ENCODE measurements at regions not wholly inside any gene's neighbourhood (a gene's known extent, or its start where the extent isn't known, plus 50 kb on each side); places are given as distances from the start of the nearest gene placed in this dataset.
"Not testable (repeated sequence)": the region's sequence is repeated elsewhere in the genome, so short reads cannot be mapped to it uniquely, and the experiment has no call there.

DNA sequence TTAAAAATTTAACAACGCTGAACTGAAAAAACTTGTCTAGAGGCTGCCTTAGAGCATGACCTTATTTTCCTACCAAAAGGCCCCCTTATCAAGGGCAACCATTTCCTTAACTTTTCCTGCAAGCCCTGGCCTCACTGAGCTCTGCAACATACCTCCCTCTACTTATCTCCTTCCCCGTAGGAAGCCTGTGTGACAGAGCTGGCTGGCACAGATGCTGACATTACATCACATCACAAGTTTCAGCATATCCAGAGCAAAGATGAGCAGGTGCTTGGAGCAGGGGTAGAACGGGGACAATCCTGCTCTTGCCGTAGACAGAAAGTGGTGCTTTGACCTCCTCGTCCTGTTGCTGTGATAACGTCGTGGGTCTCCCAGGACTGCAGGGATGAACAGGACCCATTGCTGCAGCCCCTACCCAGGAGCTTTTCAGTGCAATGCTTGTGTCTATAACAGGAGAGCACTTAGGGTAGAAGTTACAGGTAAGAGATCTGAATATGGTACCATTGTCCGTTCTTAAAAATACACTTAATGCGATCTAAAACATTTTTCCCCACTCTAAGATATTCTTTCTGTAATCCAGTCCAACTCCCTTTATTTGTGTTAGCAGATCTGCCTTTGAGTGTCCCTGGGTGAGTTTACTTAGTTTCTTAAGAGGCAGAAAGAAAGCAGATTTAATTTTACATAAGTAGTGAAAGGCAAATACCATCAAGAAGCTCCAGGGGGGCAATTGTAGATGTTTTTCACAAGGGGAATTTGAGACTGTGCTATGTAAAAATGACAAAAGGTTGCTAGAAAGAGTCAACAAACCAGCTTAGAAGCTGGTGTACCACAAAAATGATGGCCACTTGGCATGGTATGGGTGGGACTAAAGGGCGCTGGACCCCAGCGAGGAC lies 101.9 kb upstream of the EFNA5 start:
- DNase-seq (ENCODE audit: low read depth in 2 of 2), result no peak

DNA sequence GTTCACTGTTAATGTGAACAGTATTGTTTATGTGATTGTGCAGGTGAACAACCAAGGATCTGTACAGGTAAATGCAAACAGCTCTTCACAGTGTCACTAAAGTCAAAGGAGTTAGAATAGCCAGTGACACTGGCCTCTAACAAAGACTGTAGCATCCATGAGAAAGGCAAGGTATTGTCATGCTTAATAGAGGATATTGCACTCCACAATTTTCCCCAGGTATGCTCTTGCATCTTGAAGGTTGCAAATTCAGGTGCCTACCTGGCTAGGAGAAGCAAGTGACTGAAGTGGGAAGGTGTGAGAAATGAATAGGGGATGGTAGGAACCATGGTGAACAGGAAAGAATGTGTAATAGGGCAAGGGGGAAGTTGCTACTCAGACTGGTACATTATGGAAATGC lies 101.2 kb upstream of the EFNA5 start:
- DNase-seq (ENCODE audit: low read depth in 2 of 2), result no peak

DNA sequence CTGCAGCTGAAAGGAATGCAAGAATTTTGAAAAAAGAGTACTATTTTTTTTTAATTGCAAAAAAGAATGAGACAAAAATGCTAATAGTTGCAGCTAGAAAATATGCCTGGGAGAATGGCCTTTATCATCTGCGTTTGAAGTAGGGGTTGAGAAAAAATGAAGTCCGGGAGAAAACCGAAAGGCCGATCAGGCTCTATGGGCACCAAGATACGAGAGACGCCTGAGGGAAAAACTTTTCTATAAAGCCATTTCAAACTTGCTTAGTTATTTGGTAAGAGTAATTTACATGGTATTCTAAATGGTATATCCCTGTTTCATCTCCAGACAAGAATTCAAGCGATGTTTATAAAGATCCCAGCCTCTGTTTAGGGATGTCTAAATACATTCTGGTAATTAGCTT lies 99.3 kb upstream of the EFNA5 start:
- no peak for DNase-seq (ENCODE audit: low read depth in 2 of 2)

DNA sequence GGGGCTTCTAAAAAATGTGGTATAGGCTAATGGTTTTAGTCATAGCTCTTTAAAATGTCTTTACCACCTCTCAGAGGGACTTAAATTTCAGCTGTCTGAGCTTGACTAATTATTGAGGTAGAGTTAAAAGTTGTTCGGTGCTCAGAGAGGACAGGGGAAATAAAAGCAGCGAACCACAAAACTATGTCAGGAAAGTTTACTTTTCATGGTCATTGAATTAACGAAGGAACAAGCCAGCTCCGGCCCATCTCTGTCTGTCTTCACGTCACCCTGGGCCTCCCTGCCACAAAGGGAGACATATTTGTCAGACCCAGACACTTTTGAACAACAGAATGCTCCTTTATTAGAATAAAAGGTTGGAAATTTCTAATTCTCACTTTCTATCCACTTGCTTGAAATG lies 98.8 kb upstream of the EFNA5 start:
- DNase-seq (ENCODE audit: low read depth in 2 of 2), result no peak

GRCh38 chr5:107766972-107767371 lies 96.2 kb upstream of the EFNA5 start:
- DNase-seq (ENCODE audit: low read depth in 2 of 2), result no peak

GRCh38 chr5:107766439-107766838 lies 95.7 kb upstream of the EFNA5 start:
- no peak for DNase-seq (ENCODE audit: low read depth in 2 of 2)

DNA sequence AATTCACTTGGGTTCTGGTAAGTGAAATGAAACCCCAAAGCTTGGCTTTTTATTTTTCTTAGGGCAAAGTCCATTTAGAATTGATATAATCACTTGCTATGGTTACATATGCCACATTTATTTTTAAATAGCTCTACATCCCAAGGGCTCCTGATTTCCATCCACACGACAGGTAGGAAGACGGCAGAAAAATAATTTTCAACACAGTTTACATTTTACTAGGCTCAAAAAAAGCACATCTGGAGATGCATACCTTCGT lies 95.0 kb upstream of the EFNA5 start:
- no peak for DNase-seq (ENCODE audit: low read depth in 2 of 2)

DNA sequence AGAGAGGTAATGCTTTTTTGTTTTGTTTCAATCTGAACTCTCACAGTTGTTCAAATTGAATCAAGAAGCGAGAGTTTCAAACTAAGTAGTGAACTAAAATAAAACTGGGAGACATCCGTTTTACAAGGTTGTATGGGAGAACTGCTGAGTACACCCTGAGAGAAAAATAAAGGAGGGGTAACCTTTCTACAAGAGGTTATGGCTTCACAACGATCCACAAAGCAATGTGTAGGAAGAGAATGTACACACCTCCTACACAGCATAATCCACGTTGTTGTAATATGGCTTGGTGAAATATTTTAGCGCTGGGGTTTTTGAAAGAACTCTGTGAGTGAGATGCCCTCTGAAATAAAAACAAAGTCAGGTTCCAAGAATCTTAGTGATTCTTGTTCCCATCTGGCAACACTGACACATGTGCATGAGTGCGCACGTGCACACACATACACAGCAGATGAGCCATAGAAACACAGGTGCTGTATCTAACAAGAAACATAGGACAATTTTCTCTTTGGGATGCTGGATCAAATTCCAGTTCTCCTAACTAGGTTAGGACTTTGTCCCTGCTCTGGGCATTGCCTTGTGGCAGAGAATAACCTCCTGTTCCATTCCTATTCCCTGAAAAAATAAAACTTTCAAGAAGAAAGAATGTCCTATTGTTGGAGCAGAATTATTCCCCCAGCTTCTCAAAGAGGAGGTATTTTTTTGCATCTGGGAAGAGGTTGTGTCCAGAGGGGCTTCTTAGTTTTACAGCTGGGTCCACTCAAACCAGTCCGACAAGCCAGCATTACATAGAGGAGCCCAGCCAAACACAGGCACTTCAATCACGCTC lies 94.5 kb upstream of the EFNA5 start:
- no peak for DNase-seq (ENCODE audit: low read depth in 2 of 2)

DNA sequence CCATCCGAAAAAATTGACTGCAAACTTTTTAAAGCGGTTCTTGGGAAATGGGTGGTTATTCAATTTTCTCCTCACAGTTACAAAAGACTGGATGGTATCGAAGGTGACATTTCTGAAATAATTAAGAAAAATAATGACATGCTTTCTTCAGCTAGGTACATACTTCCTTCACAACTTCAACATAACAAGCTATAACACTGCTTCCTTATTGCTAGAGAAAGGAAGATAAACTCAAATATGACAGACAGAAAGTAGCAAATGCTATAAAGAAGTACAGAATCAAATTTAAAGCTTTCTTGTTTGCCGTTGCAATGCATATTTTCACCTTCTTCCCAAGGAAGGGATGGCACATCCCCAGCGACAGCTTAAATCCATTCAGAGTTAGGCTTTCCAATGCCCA lies 93.5 kb upstream of the EFNA5 start:
- DNase-seq (ENCODE audit: low read depth in 2 of 2), result no peak

DNA sequence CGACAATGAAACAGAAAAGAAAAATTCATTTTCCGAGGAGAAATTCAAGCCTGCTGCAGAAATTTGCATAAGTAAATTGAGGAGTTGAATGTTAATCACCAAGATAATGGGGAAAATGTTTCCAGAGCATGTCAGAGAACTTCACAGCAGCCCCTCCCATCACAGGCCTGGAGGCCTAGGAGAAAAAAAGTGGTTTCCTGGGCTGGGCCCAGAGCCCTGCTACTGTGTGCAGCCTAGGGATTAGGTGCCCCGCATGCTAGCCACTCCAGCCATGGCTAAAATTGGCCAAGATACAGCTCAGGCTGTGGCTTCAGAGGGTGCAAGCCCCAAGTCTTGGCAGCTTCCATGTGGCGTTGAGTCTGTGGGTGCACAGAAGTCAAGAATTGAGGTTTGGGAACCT lies 82.7 kb upstream of the EFNA5 start:
- DNase-seq (ENCODE audit: low read depth in 2 of 2), result no peak

GRCh38 chr5:107744418-107745330 lies 73.9 kb upstream of the EFNA5 start:
- no peak for DNase-seq (ENCODE audit: low read depth in 2 of 2)

GRCh38 chr5:107743373-107744000 lies 72.8 kb upstream of the EFNA5 start:
- DNase-seq (ENCODE audit: low read depth in 2 of 2), result peak; percentile 20 to 23

GRCh38 chr5:107739661-107740060 lies 68.9 kb upstream of the EFNA5 start:
- DNase-seq (ENCODE audit: low read depth in 2 of 2), result no peak

DNA sequence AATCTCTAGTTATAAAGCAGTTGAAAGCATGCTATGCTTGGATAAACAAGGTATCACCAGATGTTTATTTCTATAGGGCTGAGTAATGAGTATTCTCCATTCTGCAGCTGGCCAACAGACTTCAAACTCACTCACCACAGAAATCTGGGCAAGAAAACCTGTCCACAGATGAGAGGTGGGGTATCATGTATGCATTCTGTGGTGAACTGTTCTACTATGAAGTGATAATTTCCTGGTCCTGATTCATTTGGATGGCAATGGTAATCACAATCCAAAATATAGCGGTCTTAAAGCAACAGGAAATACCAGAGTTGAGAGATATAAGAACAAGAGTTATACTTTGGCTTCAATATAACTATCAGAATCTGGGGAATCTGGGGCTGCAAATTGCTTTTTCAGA lies 65.9 kb upstream of the EFNA5 start:
- DNase-seq (ENCODE audit: low read depth in 2 of 2), result peak; percentile 53 to 59

DNA sequence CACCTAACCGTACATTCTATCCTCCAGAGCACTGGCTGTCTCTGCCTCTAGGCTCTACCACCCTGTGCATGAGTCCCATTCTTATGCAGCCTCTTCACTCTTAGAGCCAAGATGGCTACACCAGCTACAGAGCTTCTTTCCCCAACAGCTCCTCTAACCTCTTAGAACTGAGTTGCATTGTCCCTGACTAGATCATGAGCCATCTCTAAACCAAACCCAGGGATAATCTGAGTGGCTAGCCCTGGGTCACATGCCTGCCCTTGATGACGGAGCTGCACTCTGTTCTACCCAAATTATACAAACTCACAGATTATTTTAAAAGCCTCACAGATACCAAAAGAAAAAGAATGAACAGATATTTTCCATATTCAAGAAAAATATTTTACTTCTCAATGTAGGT lies 65.4 kb upstream of the EFNA5 start:
- DNase-seq (ENCODE audit: low read depth in 2 of 2), result not testable (repeated sequence)

DNA sequence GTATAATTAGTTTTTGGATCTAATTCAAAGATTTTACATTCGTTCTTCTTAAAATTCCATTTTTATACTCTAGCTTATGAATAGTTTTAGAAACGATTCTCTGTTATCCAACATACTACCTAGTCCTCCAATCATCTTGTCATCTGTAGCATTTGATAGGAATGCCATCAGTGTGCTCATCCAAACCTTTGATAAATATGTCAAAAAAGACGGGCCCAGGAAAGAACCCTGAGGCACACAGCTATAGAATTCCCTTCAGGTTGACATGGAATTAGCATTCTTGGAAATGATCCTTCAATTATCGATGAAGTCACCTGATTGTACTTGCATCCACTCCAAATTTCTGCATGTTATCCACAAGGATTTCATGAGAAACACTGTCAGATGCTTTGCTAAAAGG lies 64.8 kb upstream of the EFNA5 start:
- no peak for DNase-seq (ENCODE audit: low read depth in 2 of 2)

DNA sequence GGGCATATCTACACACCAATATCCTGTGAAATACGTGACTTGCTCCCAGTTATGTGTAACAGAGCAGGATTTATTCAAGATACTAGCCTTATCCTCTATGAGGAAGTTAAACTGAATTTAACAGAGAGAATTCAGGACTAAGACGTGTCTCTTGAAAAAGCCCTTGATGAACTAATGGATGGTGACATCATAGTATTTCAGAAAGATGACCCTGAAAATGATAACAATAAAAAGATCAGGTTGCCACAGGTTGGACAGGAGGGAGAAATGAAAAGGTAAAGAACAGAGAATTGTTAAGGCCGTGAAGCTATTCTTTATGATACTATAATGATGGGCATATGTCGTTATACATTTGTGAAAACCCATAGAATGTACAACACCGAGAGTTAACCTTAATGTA lies 56.2 kb upstream of the EFNA5 start:
- DNase-seq (ENCODE audit: low read depth in 2 of 2), result no peak

DNA sequence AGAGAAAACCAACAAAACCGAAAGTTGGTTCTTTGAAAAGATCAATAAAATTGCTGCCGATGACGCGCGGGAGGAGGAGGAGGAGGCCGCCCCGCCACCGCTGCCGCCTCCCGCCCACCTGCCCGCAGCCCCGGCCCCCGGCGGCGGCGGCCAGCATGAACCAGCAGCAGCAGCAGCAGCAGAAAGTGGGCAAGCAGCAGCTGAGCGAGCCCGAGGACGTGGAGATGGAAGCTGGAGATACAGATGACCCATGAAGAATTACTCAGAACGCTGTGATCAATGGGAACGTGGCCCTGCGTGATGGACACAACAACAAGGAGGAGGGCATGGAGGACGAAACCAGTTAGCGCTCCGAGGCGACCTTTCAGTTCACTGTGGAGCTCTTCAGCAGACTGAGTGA lies 53.9 kb upstream of the EFNA5 start:
- no peak for DNase-seq (ENCODE audit: low read depth in 2 of 2)

GRCh38 chr5:107721241-107721640 lies 50.5 kb upstream of the EFNA5 start:
- not testable (repeated sequence) for DNase-seq (ENCODE audit: low read depth in 2 of 2)

Measured in fibroblast of skin of left quadriceps (primary cell).